ENCODE measurements at regions not wholly inside any gene's neighbourhood (a gene's known extent, or its start where the extent isn't known, plus 50 kb on each side); places are given as distances from the start of the nearest gene placed in this dataset.

- TF ChIP-seq CTCF (conservative IDR thresholded peaks at IDR 0.05; ENCODE audit: low read length) (no peak), EZH2phosphoT487 (IDR thresholded peaks at IDR 0.05; ENCODE audit: borderline replicate concordance) (no peak)
Observed at GRCh38 chr13:47004540-47004939, 107.7 kb upstream of the HTR2A start.

Data from Loucy (cell line).